Activated naive CD4-positive, alpha-beta T cell treated with anti-CD3 and anti-CD28 coated beads, Interleukin-2, amount 50 U/mL, for 24 hours (primary cell): ENCODE measurements at regions not wholly inside any gene's neighbourhood (a gene's known extent, or its start where the extent isn't known, plus 50 kb on each side); places are given as distances from the start of the nearest gene placed in this dataset.
"Not testable (repeated sequence)": the region's sequence is repeated elsewhere in the genome, so short reads cannot be mapped to it uniquely, and the experiment has no call there.

Experiments used
- H3K27ac Mint-ChIP-seq: one replicate; pipeline ENCODE4 v1.8.0; 2021; ENCODE audit warnings: mild to moderate bottlenecking, mixed read lengths
- H3K27me3 Mint-ChIP-seq: one replicate; pipeline ENCODE4 v1.8.0; 2021; ENCODE audit warnings: mixed read lengths
- H3K36me3 Mint-ChIP-seq: one replicate; pipeline ENCODE4 v1.8.0; 2021; ENCODE audit warnings: mixed read lengths
- H3K4me1 Mint-ChIP-seq: one replicate; pipeline ENCODE4 v1.8.0; 2021; ENCODE audit warnings: mixed read lengths
- H3K4me3 Mint-ChIP-seq: one replicate; pipeline ENCODE4 v1.8.0; 2021; ENCODE audit warnings: mild to moderate bottlenecking, mixed read lengths
- H3K9me3 Mint-ChIP-seq: one replicate; pipeline ENCODE4 v1.8.0; 2021; ENCODE audit warnings: mixed read lengths

- H3K4me1 Mint-ChIP-seq, result no peaks in the 10 kb centered on the region
- H3K9me3 Mint-ChIP-seq, result peaks cover 18% of the 10 kb centered on the region
- H3K4me3 Mint-ChIP-seq, result no peak overlapping the region
- H3K27ac Mint-ChIP-seq, result no peak overlapping the region
- H3K27me3 Mint-ChIP-seq, result no peaks in the 10 kb centered on the region
- H3K36me3 Mint-ChIP-seq, result no peaks in the 10 kb centered on the region
Observed at GRCh38 chr3:144947895-144948294, 976.3 kb downstream of the DIPK2A start.

GRCh38 chr3:144948711-144949110 is 977.1 kb downstream of the DIPK2A start:
- Mint-ChIP-seq H3K4me3 (no peak overlapping the region), H3K4me1 (no peaks in the 10 kb centered on the region), H3K27ac (no peak overlapping the region), H3K36me3 (no peaks in the 10 kb centered on the region), H3K27me3 (no peaks in the 10 kb centered on the region), H3K9me3 (peaks cover 18% of the 10 kb centered on the region)

- Mint-ChIP-seq H3K4me1 (no peaks in the 10 kb centered on the region), H3K27ac (no peak overlapping the region), H3K4me3 (no peak overlapping the region), H3K27me3 (no peaks in the 10 kb centered on the region), H3K36me3 (no peaks in the 10 kb centered on the region), H3K9me3 (peaks cover 4% of the 10 kb centered on the region)
Observed at GRCh38 chr3:144953959-144954358, 982.3 kb downstream of the DIPK2A start.

- Mint-ChIP-seq H3K27ac (no peak overlapping the region), H3K9me3 (peaks cover 4% of the 10 kb centered on the region), H3K4me3 (no peak overlapping the region)
Observed at GRCh38 chr3:144957398-144958101, 985.9 kb downstream of the DIPK2A start.

GRCh38 chr3:144963810-144964209 is 992.2 kb downstream of the DIPK2A start:
- H3K27me3 Mint-ChIP-seq, result no peaks in the 10 kb centered on the region
- H3K36me3 Mint-ChIP-seq, result no peaks in the 10 kb centered on the region
- no peaks in the 10 kb centered on the region for H3K4me1 Mint-ChIP-seq
- peaks cover 4% of the 10 kb centered on the region for H3K9me3 Mint-ChIP-seq
- H3K27ac Mint-ChIP-seq, result no peak overlapping the region
- H3K4me3 Mint-ChIP-seq, result no peak overlapping the region

More at GRCh38 chr3:144957398-144958101, 985.9 kb downstream of the DIPK2A start:
- Mint-ChIP-seq H3K36me3 (no peaks in the 10 kb centered on the region), H3K4me1 (no peaks in the 10 kb centered on the region), H3K27me3 (no peaks in the 10 kb centered on the region)

GRCh38 chr3:144966560-144966959 is 994.9 kb downstream of the DIPK2A start:
- Mint-ChIP-seq H3K27me3 (no peaks in the 10 kb centered on the region), H3K9me3 (peaks cover 4% of the 10 kb centered on the region), H3K27ac (no peak overlapping the region), H3K36me3 (no peaks in the 10 kb centered on the region), H3K4me3 (no peak overlapping the region), H3K4me1 (no peaks in the 10 kb centered on the region)

GRCh38 chr3:144968750-144969350 is 997.2 kb downstream of the DIPK2A start:
- H3K36me3 Mint-ChIP-seq, result no peaks in the 10 kb centered on the region
- no peaks in the 10 kb centered on the region for H3K27me3 Mint-ChIP-seq
- H3K4me3 Mint-ChIP-seq, result no peak overlapping the region
- H3K9me3 Mint-ChIP-seq, result no peaks in the 10 kb centered on the region
- H3K27ac Mint-ChIP-seq, result no peak overlapping the region
- no peaks in the 10 kb centered on the region for H3K4me1 Mint-ChIP-seq

GRCh38 chr3:144984481-144984880 is 1012.9 kb downstream of the DIPK2A start:
- not testable (repeated sequence) for H3K4me3 Mint-ChIP-seq, H3K27me3 Mint-ChIP-seq, H3K9me3 Mint-ChIP-seq, H3K4me1 Mint-ChIP-seq, H3K36me3 Mint-ChIP-seq, H3K27ac Mint-ChIP-seq

- Mint-ChIP-seq H3K27me3 (no peaks in the 10 kb centered on the region), H3K36me3 (no peaks in the 10 kb centered on the region), H3K4me3 (no peak overlapping the region), H3K9me3 (no peaks in the 10 kb centered on the region), H3K4me1 (no peaks in the 10 kb centered on the region), H3K27ac (no peak overlapping the region)
Observed at GRCh38 chr3:144989807-144990206, 1018.2 kb downstream of the DIPK2A start.

GRCh38 chr3:144995856-144996255 is 1024.2 kb downstream of the DIPK2A start:
- no peaks in the 10 kb centered on the region for H3K4me1 Mint-ChIP-seq
- no peak overlapping the region for H3K27ac Mint-ChIP-seq
- no peaks in the 10 kb centered on the region for H3K27me3 Mint-ChIP-seq
- H3K4me3 Mint-ChIP-seq, result no peak overlapping the region
- no peaks in the 10 kb centered on the region for H3K9me3 Mint-ChIP-seq
- no peaks in the 10 kb centered on the region for H3K36me3 Mint-ChIP-seq

GRCh38 chr3:145005427-145005826 is 1033.8 kb downstream of the DIPK2A start:
- H3K4me1 Mint-ChIP-seq, result no peaks in the 10 kb centered on the region
- H3K9me3 Mint-ChIP-seq, result peaks cover 13% of the 10 kb centered on the region
- no peak overlapping the region for H3K4me3 Mint-ChIP-seq
- H3K27me3 Mint-ChIP-seq, result no peaks in the 10 kb centered on the region
- no peaks in the 10 kb centered on the region for H3K36me3 Mint-ChIP-seq
- H3K27ac Mint-ChIP-seq, result no peak overlapping the region

GRCh38 chr3:145006271-145006670 is 1034.6 kb downstream of the DIPK2A start:
- Mint-ChIP-seq H3K27me3 (no peaks in the 10 kb centered on the region), H3K4me3 (no peak overlapping the region), H3K27ac (no peak overlapping the region), H3K4me1 (no peaks in the 10 kb centered on the region), H3K9me3 (peaks cover 12% of the 10 kb centered on the region), H3K36me3 (no peaks in the 10 kb centered on the region)

- Mint-ChIP-seq H3K27ac (no peak overlapping the region), H3K4me3 (no peak overlapping the region), H3K27me3 (no peaks in the 10 kb centered on the region), H3K9me3 (no peaks in the 10 kb centered on the region), H3K36me3 (no peaks in the 10 kb centered on the region), H3K4me1 (no peaks in the 10 kb centered on the region)
Observed at GRCh38 chr3:145013931-145014330, 1042.3 kb downstream of the DIPK2A start.

GRCh38 chr3:145015253-145015652 is 1043.6 kb downstream of the DIPK2A start:
- no peaks in the 10 kb centered on the region for H3K36me3 Mint-ChIP-seq
- H3K27ac Mint-ChIP-seq, result no peak overlapping the region
- H3K4me3 Mint-ChIP-seq, result no peak overlapping the region
- H3K9me3 Mint-ChIP-seq, result no peaks in the 10 kb centered on the region
- H3K4me1 Mint-ChIP-seq, result no peaks in the 10 kb centered on the region
- no peaks in the 10 kb centered on the region for H3K27me3 Mint-ChIP-seq

GRCh38 chr3:145017959-145018358 is 1046.3 kb downstream of the DIPK2A start:
- no peaks in the 10 kb centered on the region for H3K27me3 Mint-ChIP-seq
- H3K27ac Mint-ChIP-seq, result no peak overlapping the region
- no peaks in the 10 kb centered on the region for H3K36me3 Mint-ChIP-seq
- no peaks in the 10 kb centered on the region for H3K4me1 Mint-ChIP-seq
- H3K9me3 Mint-ChIP-seq, result peaks cover 4% of the 10 kb centered on the region
- no peak overlapping the region for H3K4me3 Mint-ChIP-seq

GRCh38 chr3:145022447-145022846 is 1050.8 kb downstream of the DIPK2A start:
- no peak overlapping the region for H3K4me3 Mint-ChIP-seq
- H3K4me1 Mint-ChIP-seq, result no peaks in the 10 kb centered on the region
- no peaks in the 10 kb centered on the region for H3K27me3 Mint-ChIP-seq
- no peak overlapping the region for H3K27ac Mint-ChIP-seq
- H3K36me3 Mint-ChIP-seq, result no peaks in the 10 kb centered on the region
- H3K9me3 Mint-ChIP-seq, result peaks cover 11% of the 10 kb centered on the region

GRCh38 chr3:145024700-145025099 is 1053.1 kb downstream of the DIPK2A start:
- H3K27me3 Mint-ChIP-seq, result no peaks in the 10 kb centered on the region
- peaks cover 25% of the 10 kb centered on the region for H3K9me3 Mint-ChIP-seq
- H3K4me1 Mint-ChIP-seq, result no peaks in the 10 kb centered on the region
- no peak overlapping the region for H3K27ac Mint-ChIP-seq
- no peaks in the 10 kb centered on the region for H3K36me3 Mint-ChIP-seq
- no peak overlapping the region for H3K4me3 Mint-ChIP-seq
